ENCODE measurements at regions not wholly inside any gene's neighbourhood (a gene's known extent, or its start where the extent isn't known, plus 50 kb on each side); places are given as distances from the start of the nearest gene placed in this dataset.

GRCh38 chr11:30741039-30741550 lies 154.9 kb upstream of the MPPED2 start:
- DNase-seq (ENCODE audit: extremely low read depth, low read depth, low spot score) = no peak

GRCh38 chr11:30740091-30740490 lies 153.9 kb upstream of the MPPED2 start:
- DNase-seq (ENCODE audit: extremely low read depth, low read depth, low spot score) = no peak

DNA sequence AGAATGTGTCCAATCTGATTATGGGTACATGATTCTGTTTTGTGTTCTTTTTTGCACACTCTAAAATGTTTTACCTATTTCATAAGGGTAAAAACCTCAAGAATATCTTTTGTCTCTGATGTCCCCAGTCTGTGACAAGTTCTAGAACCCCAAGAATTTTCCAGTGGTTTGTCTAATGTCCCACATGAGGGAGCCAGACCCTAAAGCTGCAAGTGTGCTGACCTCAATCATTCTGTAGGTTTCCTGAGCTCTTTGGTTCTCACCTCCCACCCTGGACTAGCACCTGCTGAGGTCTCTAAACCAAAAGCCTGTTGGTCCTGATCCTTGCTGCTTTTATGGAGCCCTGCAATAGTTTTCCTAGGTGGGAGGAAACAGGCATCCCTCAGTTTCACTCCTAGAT lies 149.8 kb upstream of the MPPED2 start:
- DNase-seq (ENCODE audit: extremely low read depth, low read depth, low spot score) = no peak

GRCh38 chr11:30733748-30734147 lies 147.6 kb upstream of the MPPED2 start:
- no peak for DNase-seq (ENCODE audit: extremely low read depth, low read depth, low spot score)

DNA sequence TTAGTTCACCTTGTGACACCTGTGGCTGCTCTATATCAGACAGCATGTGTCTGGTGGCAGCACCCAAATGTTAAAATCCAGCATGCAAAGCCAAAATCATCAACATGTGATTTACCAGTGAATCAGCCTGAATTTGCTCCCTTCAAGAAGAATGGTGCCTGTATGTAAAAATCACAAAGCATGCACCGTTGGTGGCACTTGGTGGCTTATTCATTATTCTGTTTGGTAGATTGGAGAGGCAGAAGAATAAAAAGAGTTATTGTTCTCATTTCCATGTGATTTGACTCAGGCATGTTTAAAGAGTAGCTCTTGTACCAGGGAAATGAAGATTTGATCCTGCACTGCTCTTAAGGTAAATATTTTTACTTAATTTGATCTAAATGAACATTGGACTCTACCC lies 143.9 kb upstream of the MPPED2 start:
- DNase-seq (ENCODE audit: extremely low read depth, low read depth, low spot score) = no peak

DNA sequence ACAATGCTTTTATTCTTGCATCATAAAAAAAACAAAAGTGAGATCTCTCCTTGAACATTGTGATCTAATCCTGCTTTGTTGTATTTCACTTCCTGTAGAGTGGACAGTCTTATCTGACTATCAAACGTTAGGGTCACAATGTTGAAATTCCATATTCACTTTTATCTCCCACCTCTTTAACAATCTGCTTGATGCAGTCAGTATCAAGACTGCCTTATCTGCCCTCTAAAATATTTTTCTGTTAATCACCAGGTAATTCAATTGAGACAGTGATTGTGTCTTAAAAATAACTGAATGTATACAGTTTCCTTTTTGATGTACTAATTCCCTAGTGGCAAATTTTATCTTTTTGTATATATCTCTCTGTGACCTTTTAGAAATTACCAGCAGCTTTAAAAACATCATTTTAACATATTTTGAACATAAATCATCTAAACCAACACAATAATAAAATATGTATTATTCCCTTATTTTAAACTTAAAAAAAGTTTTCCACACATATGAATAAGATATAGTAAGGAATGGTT lies 143.1 kb upstream of the MPPED2 start:
- no peak for DNase-seq (ENCODE audit: extremely low read depth, low read depth, low spot score)

GRCh38 chr11:30725645-30726195 lies 139.6 kb upstream of the MPPED2 start:
- no peak for DNase-seq (ENCODE audit: extremely low read depth, low read depth, low spot score)

DNA sequence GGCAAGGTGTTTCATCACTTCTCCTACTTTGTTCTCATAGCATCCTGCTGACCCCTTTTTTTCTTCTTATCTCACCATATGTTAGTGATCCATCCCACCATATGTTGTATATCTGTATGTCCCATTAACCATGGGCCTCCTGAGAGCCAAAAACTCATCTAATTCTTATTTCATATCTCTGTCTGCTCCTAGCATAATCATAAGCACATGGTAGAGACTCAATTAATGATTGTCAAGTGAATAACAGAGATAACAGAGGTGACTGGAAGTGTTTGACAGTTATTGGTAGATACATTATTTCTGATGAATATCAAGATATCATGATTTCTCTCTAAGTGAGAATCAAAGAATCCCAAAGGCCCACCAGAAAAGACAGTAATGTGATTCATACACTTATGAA lies 138.1 kb upstream of the MPPED2 start:
- no peak for DNase-seq (ENCODE audit: extremely low read depth, low read depth, low spot score)

DNA sequence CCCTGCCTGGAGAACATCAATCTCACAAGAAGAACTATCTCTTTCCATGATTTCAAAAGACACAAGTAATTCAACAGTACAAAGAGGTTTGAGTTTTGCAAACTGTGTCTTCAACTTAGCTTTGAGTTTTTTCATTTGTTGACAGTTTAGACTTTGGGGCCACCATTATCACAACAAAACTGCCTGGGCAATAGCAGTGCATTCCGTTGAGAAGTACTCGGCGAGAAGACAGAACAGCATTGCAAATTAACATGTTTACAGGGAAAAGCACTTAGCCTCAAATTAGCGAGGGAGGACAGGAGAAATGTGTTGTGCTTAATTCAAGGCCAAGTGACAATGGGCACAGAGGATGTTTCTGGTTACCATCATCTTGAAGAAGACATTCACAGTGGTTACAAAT lies 133.2 kb upstream of the MPPED2 start:
- DNase-seq (ENCODE audit: extremely low read depth, low read depth, low spot score) = no peak

- DNase-seq (ENCODE audit: extremely low read depth, low read depth, low spot score) = no peak
Measured at GRCh38 chr11:30717641-30718040, 131.5 kb upstream of the MPPED2 start.

DNA sequence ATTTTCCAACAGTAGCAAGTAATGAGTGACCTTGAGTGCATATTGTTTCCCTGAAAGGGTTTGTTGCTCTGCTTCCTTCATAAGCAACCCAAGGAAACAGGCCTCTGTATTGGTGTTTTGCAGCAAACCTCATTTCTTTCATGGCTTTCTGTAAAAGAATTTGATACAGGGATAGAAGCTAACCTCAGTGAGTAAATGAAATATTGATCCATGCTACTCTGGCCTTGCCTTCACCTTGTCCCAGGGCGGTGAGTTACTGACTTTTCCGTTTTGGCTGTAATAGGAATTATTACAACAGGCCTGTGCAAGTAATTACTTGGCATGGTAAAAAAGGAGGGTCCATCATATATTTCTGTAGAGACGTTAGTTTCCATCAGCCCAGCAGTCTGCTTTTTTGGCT lies 130.9 kb upstream of the MPPED2 start:
- no peak for DNase-seq (ENCODE audit: extremely low read depth, low read depth, low spot score)

GRCh38 chr11:30712749-30713148 lies 126.6 kb upstream of the MPPED2 start:
- no peak for DNase-seq (ENCODE audit: extremely low read depth, low read depth, low spot score)

GRCh38 chr11:30710221-30710620 lies 124.1 kb upstream of the MPPED2 start:
- DNase-seq (ENCODE audit: extremely low read depth, low read depth, low spot score) = no peak

DNA sequence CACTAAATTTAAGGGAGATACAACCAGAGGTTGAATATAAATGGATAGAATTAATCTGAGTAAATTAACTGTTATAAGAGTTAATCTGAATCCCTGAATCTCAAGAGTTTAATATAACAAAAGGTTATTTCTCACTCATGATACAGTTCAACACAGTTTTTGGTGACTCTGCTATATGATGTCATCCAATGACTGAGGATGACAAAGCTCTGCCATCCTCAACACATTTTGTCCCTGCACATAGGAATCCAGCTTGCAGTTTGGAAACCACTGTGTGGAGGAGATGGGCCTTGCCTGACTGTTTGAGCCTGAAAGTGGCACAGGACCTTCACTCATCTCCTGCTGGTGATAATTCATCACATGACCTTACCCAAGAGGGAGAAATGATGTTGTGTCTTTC lies 121.0 kb upstream of the MPPED2 start:
- DNase-seq (ENCODE audit: extremely low read depth, low read depth, low spot score) = no peak

GRCh38 chr11:30705913-30706675 lies 119.9 kb upstream of the MPPED2 start:
- DNase-seq (ENCODE audit: extremely low read depth, low read depth, low spot score) = no peak

- no peak for DNase-seq (ENCODE audit: extremely low read depth, low read depth, low spot score)
Measured at GRCh38 chr11:30698425-30698824, 112.3 kb upstream of the MPPED2 start.

DNA sequence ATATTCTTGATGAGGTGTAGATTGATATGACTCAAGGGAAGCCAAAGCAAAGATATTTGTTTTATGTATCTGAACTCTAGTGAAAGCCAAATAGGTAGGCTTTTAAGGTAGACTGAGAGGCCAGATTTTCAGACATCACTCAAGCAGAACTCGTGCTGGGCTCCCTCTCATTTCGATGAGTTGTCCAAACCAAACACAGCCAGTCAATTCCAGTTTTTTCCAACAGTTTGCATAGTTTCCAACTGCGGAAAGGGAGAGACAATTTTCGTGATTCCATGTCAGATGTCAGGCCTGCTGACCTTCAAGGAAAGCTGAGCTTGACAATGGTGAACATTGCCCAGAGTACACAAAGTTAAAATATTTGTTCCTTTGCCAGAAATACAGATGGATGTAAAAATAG lies 110.9 kb upstream of the MPPED2 start:
- DNase-seq (ENCODE audit: extremely low read depth, low read depth, low spot score) = no peak

DNA sequence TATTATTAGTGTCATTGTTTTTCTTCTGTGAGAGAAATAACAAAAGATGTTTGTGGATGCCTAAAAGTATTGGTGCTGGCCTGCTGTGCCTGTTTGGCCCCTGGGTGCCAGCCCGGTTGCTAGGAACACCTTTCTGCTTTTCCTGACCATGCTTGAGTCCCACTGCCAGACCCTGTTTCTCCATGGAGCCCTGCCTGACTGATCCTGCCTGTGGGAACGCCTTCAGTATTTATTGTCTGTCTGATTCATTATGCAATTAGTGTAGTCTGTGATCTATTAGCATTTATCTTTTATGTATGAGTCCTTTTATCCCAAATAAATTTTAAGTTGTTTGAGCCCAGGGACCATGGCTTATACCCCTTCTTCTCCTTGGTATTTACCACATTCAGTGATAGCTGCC lies 98.6 kb upstream of the MPPED2 start:
- DNase-seq (ENCODE audit: extremely low read depth, low read depth, low spot score) = no peak

DNA sequence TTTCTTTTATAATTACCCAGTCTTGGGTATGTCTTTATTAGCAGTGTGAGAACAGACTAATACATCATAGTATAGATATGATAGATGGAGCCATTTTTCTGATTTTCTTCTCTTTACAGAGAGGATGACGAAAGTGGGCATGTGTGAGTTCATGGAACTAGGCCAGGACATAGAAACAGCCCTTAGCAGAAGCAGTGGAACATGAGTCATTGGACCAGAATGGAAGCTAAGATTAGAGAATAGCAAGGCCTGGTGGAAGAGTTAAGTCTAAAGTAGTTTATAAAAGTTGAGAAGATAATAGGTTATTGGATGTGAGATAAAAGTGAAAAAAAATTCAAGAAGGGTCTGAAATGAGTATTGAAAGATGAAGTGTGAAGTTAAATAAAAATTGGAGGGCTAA lies 97.0 kb upstream of the MPPED2 start:
- DNase-seq (ENCODE audit: extremely low read depth, low read depth, low spot score) = no peak

GRCh38 chr11:30666817-30667216 lies 80.7 kb upstream of the MPPED2 start:
- no peak for DNase-seq (ENCODE audit: extremely low read depth, low read depth, low spot score)

DNA sequence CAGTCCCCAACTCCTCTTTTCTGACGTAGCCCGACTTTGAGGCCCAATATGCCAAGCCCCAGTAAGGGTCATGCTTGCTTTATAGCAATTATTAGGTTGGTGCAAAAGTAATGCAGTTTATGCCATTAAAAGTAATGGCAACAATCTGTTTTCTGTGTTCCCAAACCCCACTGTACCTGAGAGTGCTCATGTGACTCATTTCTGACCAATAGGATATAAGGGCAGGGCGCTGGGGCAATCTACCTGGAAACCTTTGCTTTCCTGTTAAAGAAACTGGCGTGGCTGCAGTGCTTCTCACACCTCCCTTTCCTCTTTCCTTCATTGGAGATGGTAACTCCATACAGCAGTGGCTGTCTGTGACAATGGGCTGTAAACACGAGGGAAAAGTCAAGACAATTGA lies 78.9 kb upstream of the MPPED2 start:
- DNase-seq (ENCODE audit: extremely low read depth, low read depth, low spot score) = no peak

GRCh38 chr11:30653606-30654005 lies 67.5 kb upstream of the MPPED2 start:
- DNase-seq (ENCODE audit: extremely low read depth, low read depth, low spot score) = no peak

All from glomerular endothelial cell (primary cell).